Skeletal muscle tissue (tissue), 3 donors: ENCODE measurements at regions not wholly inside any gene's neighbourhood (a gene's known extent, or its start where the extent isn't known, plus 50 kb on each side); places are given as distances from the start of the nearest gene placed in this dataset.
"Not testable (repeated sequence)": the region's sequence is repeated elsewhere in the genome, so short reads cannot be mapped to it uniquely, and the experiment has no call there.

Experiments
- H3K27ac ChIP-seq: one replicate; pipeline ENCODE4 v1.7.0; 2013; ENCODE audit warnings: mild to moderate bottlenecking, low read depth, low read length, inconsistent platforms
- H3K27me3 ChIP-seq, 3 donors: one replicate each; pipeline ENCODE4 v1.7.0; 2013; ENCODE audit warnings: low read length in 3 of 3; ENCODE audit not compliant: control insufficient read depth in 3 of 3, insufficient read depth in 3 of 3
- H3K36me3 ChIP-seq, 3 donors: one replicate each; pipeline ENCODE4 v1.7.0; 2013; ENCODE audit warnings: low read length in 3 of 3; ENCODE audit not compliant: control insufficient read depth in 3 of 3, insufficient read depth in 3 of 3
- H3K4me1 ChIP-seq, 3 donors: one replicate each; pipeline ENCODE4 v1.7.0; 2013; ENCODE audit warnings: low read length in 3 of 3, mild to moderate bottlenecking in 3 of 3; ENCODE audit not compliant: control insufficient read depth in 3 of 3, insufficient read depth in 3 of 3
- H3K4me3 ChIP-seq, 3 donors: one replicate each; pipeline ENCODE4 v1.7.0; 2013; ENCODE audit warnings: low read length in 3 of 3
- H3K9ac ChIP-seq, 3 donors: one replicate each; pipeline ENCODE4 v1.7.0; 2013; ENCODE audit warnings: low read length in 3 of 3, mild to moderate bottlenecking in 3 of 3, moderate library complexity in 2 of 3, low read depth in 1 of 3
- H3K9me3 ChIP-seq, 3 donors: one replicate each; pipeline ENCODE4 v1.7.0; 2013; ENCODE audit warnings: low read length in 3 of 3; ENCODE audit not compliant: control insufficient read depth in 3 of 3
- donor health status: Osteomylitis.

DNA sequence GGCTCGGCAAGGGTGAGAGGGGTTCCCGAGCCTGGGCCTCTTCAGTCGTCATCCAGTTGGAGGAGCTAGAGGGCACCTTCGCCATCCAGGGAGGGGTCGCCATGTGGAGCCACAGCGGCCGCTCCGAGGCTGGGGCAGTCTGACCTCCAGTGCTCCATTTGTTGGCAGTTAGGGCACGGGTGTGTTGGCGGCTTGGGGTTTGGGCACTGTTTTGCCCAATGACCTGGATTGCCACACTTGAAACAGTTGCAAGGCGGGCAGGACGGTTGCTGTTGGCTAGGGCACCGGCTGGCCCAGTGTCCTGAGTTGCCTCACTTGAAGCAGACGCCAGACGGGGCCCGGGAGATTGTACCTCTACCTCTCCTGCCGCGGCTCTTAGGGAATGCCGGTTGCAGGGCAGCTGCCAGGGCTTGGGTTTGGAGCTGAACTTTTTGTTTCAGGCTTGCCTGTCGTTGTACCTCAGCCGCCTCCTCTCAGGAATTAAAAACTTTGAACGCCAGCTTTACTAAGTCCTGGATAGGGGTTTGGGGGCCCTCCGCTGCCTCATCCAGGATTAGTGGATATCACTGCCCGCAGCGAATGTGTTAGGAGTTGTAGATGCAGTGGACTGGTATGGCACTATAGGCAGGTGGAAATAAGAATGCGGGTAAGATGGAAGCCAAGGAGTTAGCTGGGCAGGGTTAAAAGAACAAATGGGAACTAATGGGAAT lies 639.9 kb upstream of the DPP6 start:
- not testable (repeated sequence) for H3K27me3 ChIP-seq, H3K9me3 ChIP-seq, H3K4me1 ChIP-seq, H3K9ac ChIP-seq, H3K4me3 ChIP-seq, H3K27ac ChIP-seq, H3K36me3 ChIP-seq

DNA sequence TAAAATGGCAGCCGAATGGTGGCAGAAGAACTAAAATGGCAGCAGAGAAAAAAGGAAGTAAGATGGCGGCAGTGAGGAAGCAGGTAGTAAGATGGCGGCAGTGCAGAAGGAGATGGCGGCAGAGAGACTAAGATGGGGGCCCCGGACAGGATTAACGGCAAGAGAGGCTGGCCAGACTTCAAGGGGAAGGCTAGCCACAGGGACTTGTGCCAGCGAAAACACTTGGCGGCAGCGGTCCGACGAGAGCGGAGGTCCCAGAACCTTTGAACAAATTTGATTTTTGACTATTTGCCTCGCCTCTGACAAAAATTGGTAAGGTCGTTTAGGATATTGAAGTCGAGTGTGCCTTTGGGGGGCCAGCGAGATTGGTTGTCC lies 639.4 kb upstream of the DPP6 start:
- H3K36me3 ChIP-seq, H3K4me3 ChIP-seq, H3K9ac ChIP-seq, H3K4me1 ChIP-seq, H3K9me3 ChIP-seq, H3K27me3 ChIP-seq, H3K27ac ChIP-seq: not testable (repeated sequence)

DNA sequence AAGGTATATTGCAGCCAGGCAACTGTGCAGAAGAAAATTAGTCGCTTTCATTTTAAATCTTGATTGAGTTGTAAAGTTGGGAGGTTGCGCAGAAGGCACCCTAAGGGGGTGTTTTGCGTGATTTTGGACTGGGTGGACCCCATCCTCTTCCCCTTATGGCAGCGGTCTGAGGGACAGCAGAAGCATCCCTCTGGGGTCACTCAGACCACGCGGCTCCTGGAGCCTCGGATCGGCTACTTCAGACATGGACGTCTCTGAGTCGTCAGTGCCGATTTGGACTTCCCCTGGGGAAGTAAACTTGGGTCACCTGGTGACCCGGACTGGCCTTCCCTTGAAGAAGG lies 639.0 kb upstream of the DPP6 start:
- Histone ChIP-seq H3K9ac (no peak overlapping the region), H3K4me3 (no peak overlapping the region), H3K9me3 (peaks cover 2 to 6% (median 6%) of the 10 kb centered on the region in 3 donors), H3K27me3 (no peaks in the 10 kb centered on the region), H3K36me3 (no peaks in the 10 kb centered on the region), H3K27ac (no peak overlapping the region), H3K4me1 (no peaks in the 10 kb centered on the region)

GRCh38 chr7:153413540-153414287 lies 638.5 kb upstream of the DPP6 start:
- no peak overlapping the region for H3K27ac ChIP-seq
- no peaks in the 10 kb centered on the region for H3K4me1 ChIP-seq
- H3K36me3 ChIP-seq, result no peaks in the 10 kb centered on the region
- no peaks in the 10 kb centered on the region for H3K27me3 ChIP-seq
- H3K9ac ChIP-seq, result no peak overlapping the region
- H3K9me3 ChIP-seq, result peaks cover 2 to 6% (median 3%) of the 10 kb centered on the region in 3 donors
- H3K4me3 ChIP-seq, result no peak overlapping the region

DNA sequence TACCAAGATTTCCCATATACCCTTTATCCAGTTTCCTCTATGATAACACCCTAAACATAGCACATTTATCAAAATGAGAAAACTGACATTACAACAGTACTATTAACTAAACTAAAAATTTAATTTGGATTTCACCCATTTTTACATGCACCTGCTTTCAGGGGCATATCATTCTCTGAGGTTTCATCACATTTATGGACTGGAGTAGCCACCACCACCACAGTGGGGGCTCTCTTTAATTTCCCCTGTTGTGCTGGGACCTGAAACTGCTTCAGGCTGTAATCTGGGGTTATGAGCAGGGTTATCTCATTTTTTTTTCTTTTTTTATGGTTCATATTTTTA lies 637.9 kb upstream of the DPP6 start:
- Histone ChIP-seq H3K9me3 (peaks cover 0 to 6% (median 2%) of the 10 kb centered on the region in 3 donors), H3K27ac (no peak overlapping the region), H3K36me3 (no peaks in the 10 kb centered on the region), H3K27me3 (no peaks in the 10 kb centered on the region), H3K4me1 (no peaks in the 10 kb centered on the region), H3K4me3 (no peak overlapping the region), H3K9ac (no peak overlapping the region)

GRCh38 chr7:153415632-153416031 lies 636.6 kb upstream of the DPP6 start:
- Histone ChIP-seq H3K9me3 (peaks cover 0 to 6% (median 2%) of the 10 kb centered on the region in 3 donors), H3K4me1 (no peaks in the 10 kb centered on the region), H3K9ac (no peak overlapping the region), H3K4me3 (no peak overlapping the region), H3K27me3 (no peaks in the 10 kb centered on the region), H3K36me3 (no peaks in the 10 kb centered on the region), H3K27ac (no peak overlapping the region)

DNA sequence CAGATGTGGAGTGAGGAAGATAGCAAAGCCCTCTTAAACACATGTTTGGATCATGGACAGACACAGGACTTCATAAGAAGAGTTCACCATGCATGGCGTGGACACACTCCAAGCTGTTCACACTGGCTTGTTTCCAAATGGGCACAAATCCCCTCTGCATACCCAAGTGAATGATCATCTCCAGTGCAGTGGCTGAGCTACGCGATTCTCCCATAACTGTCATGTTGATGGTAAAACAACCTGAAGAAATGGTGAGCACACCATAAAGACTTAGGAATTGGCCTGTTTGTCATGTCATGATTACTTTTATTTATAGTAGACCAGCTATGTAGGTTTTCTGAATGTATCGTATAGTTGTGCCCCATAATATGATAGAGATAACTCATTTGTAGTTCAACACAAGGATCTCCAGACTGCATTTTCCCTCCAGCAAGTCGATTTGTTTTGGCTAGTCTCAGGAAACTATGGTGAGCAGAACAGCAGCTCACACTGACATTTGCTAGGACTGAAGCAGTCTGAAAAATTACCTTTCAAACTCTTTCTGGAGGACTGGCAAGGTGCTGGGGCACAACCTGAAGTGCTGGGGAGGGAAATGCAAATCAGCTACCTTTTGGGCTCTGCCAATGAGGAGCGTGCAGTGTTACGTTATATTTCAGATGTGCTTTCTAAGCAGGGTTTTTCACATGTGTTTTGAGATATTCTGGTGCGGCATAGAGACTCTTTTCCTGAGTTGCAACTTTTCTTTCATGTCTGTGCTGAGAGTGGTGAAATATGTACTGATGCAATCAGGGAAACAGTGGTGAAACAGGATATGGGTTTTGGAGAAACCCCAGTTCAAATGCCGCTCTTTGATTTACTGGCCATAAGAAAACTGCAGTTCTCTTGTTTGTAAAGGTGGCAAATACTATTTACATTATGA lies 629.6 kb upstream of the DPP6 start:
- Histone ChIP-seq H3K9me3 (no peaks in the 10 kb centered on the region), H3K27me3 (no peaks in the 10 kb centered on the region), H3K27ac (no peak overlapping the region), H3K36me3 (no peaks in the 10 kb centered on the region), H3K9ac (no peak overlapping the region), H3K4me1 (no peaks in the 10 kb centered on the region), H3K4me3 (no peak overlapping the region)

DNA sequence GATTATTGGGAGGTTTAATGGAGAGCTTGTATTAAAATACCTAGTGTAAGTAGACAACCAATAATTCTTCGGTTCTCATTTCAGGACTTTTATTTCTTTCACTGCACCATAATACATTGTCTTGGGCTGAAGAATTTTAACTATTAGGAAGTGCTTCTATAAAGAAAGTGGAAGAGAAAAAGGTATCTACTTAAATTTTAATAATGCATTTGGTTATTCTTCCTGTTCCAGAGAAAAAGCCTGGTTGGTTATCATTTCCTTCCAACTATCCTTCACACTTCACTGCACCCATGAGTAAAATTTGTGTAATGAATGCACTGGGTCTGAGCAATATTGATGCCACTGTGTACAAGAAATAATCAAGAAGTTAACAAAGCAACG lies 629.0 kb upstream of the DPP6 start:
- Histone ChIP-seq H3K9me3 (no peaks in the 10 kb centered on the region), H3K4me3 (no peak overlapping the region), H3K36me3 (no peaks in the 10 kb centered on the region), H3K4me1 (no peaks in the 10 kb centered on the region), H3K27me3 (no peaks in the 10 kb centered on the region), H3K9ac (no peak overlapping the region), H3K27ac (no peak overlapping the region)

GRCh38 chr7:153430931-153431330 lies 621.3 kb upstream of the DPP6 start:
- Histone ChIP-seq H3K36me3 (no peaks in the 10 kb centered on the region), H3K4me1 (no peaks in the 10 kb centered on the region)

DNA sequence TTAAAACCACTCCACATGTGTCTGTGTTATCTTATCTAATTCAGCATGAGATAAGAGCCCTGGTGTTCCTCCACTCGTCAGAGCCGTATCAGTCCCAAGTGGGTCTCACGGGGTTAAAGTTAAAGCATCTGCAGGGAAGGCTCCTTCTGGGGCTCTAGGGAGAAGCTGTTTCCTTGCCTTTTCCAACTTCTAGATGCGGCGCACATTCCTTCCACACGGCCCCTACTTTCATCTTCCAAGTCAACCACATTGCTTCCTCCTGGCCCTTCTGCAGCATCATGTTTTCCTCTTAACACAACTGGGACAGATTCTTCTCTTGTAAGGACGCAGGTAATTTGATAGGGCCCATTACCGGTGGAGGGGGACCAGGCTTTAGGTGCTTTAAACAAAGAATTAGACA lies 620.1 kb upstream of the DPP6 start:
- Histone ChIP-seq H3K9ac (no peak overlapping the region), H3K4me3 (no peak overlapping the region), H3K4me1 (no peaks in the 10 kb centered on the region), H3K27ac (no peak overlapping the region), H3K36me3 (no peaks in the 10 kb centered on the region), H3K9me3 (no peaks in the 10 kb centered on the region), H3K27me3 (no peaks in the 10 kb centered on the region)

More at GRCh38 chr7:153430931-153431330, 621.3 kb upstream of the DPP6 start:
- H3K9me3 ChIP-seq, result no peaks in the 10 kb centered on the region
- H3K27me3 ChIP-seq, result no peaks in the 10 kb centered on the region
- no peak overlapping the region for H3K9ac ChIP-seq
- H3K27ac ChIP-seq, result no peak overlapping the region
- H3K4me3 ChIP-seq, result no peak overlapping the region
